Keratinocyte (primary cell): ENCODE measurements at regions not wholly inside any gene's neighbourhood (a gene's known extent, or its start where the extent isn't known, plus 50 kb on each side); places are given as distances from the start of the nearest gene placed in this dataset.

Experiments
- DNase-seq: peaks from one replicate; pipeline ENCODE4 v3.0.0-alpha.2; 2011; ENCODE audit warnings: low read depth, missing footprints, low spot score
- FAIRE-seq: peaks from 2 replicates; lab custom pipeline; 2011; peaks lifted over from hg19 to GRCh38; lab: Jason Lieb, UNC
- H2AFZ ChIP-seq: 2 replicates; pipeline ENCODE4 v1.6.0; 2012; ENCODE audit warnings: low read length, control low read depth, inconsistent platforms; ENCODE audit not compliant: control insufficient read depth
- H3K27ac ChIP-seq: 2 replicates; pipeline ENCODE4 v1.5.1; 2011; ENCODE audit warnings: low read length; ENCODE audit not compliant: control insufficient read depth, insufficient read depth
- H3K27me3 ChIP-seq: 3 replicates; pipeline ENCODE4 v1.6.0; 2011; ENCODE audit warnings: low read length; ENCODE audit not compliant: control insufficient read depth, insufficient read depth; ENCODE audit errors: extremely low read depth
- H3K36me3 ChIP-seq, 2 experiments: 2 replicates in 1 of 2; 3 replicates in 1 of 2; pipeline ENCODE4 v1.5.1; 2011; ENCODE audit warnings: low read length in 2 of 2, mild to moderate bottlenecking in 1 of 2; ENCODE audit not compliant: control insufficient read depth in 2 of 2, insufficient read depth in 2 of 2; ENCODE audit errors: extremely low read depth in 1 of 2
- H3K4me1 ChIP-seq: 3 replicates; pipeline ENCODE4 v1.5.1; 2011; ENCODE audit warnings: low read length; ENCODE audit not compliant: control insufficient read depth, insufficient read depth; ENCODE audit errors: extremely low read depth
- H3K4me2 ChIP-seq: 3 replicates; pipeline ENCODE4 v1.6.0; 2011; ENCODE audit warnings: low read depth, low read length; ENCODE audit not compliant: control insufficient read depth, insufficient read depth; ENCODE audit errors: extremely low read depth
- H3K4me3 ChIP-seq, 3 experiments: fragments of 200-600 bp in 1 of 3; sonication (generic) in 1 of 3; 2 replicates in 2 of 3; 3 replicates in 1 of 3; pipeline ENCODE4 v1.5.1; 2011 to 2016; ENCODE audit warnings: low read length in 3 of 3, mild to moderate bottlenecking in 3 of 3, control low read depth in 2 of 3, inconsistent platforms in 1 of 3, low read depth in 1 of 3, mixed read lengths in 1 of 3, mixed run types in 1 of 3, moderate library complexity in 1 of 3; ENCODE audit not compliant: control insufficient read depth in 2 of 3, insufficient read depth in 2 of 3; ENCODE audit errors: extremely low read depth in 1 of 3
- H3K79me2 ChIP-seq: 2 replicates; pipeline ENCODE4 v1.6.0; 2012; ENCODE audit warnings: low read length; ENCODE audit not compliant: control insufficient read depth, insufficient read depth
- H3K9ac ChIP-seq: 3 replicates; pipeline ENCODE4 v1.6.0; 2011; ENCODE audit warnings: low read length; ENCODE audit not compliant: control insufficient read depth, insufficient read depth; ENCODE audit errors: extremely low read depth
- H3K9me1 ChIP-seq: 3 replicates; pipeline ENCODE4 v1.6.0; 2011; ENCODE audit warnings: low read length; ENCODE audit not compliant: control insufficient read depth, insufficient read depth; ENCODE audit errors: extremely low read depth
- H3K9me3 ChIP-seq: 2 replicates; pipeline ENCODE4 v1.5.1; 2012; ENCODE audit warnings: low read depth, low read length; ENCODE audit not compliant: control insufficient read depth
- H4K20me1 ChIP-seq: 3 replicates; pipeline ENCODE4 v1.6.0; 2011; ENCODE audit warnings: low read length; ENCODE audit not compliant: control insufficient read depth, insufficient read depth; ENCODE audit errors: extremely low read depth
- CTCF ChIP-seq, 3 experiments: IDR thresholded peaks in 1 of 3; conservative IDR thresholded peaks in 1 of 3; optimal IDR thresholded peaks in 1 of 3; 2 replicates in 2 of 3; 3 replicates in 1 of 3; pipeline versions ENCODE3 to v1.5.1; 2011; ENCODE audit warnings: low read length in 3 of 3, mild to moderate bottlenecking in 3 of 3, moderate library complexity in 2 of 3, control low read depth in 1 of 3, inconsistent platforms in 1 of 3; ENCODE audit not compliant: insufficient read depth in 2 of 3; ENCODE audit errors: extremely low read depth in 1 of 3
- EZH2 ChIP-seq: IDR thresholded peaks from one replicate; pipeline ENCODE4 v1.6.1; 2012; ENCODE audit warnings: inconsistent platforms, mild to moderate bottlenecking, low read length, moderate library complexity
- dilution Hi-C: fragments of 300-500 bp; cut with MboI; formaldehyde crosslinking; loops from one replicate; pipeline ENCODE4 v1.7.0; 2020; ENCODE audit warnings: low sequenced_read_pairs; ENCODE audit not compliant: extremely low pct_ligation_motif_present

- no peaks in the 10 kb centered on the region for H3K9me1 ChIP-seq
- H3K27me3 ChIP-seq: no peaks in the 10 kb centered on the region
- H2AFZ ChIP-seq: no peak overlapping the region
- no peaks in the 10 kb centered on the region for H3K79me2 ChIP-seq
- H3K9me3 ChIP-seq: no peaks in the 10 kb centered on the region
- DNase-seq (no peak), FAIRE-seq (no peak)
- no peaks in the 10 kb centered on the region for H3K4me1 ChIP-seq
- no peak overlapping the region for H3K27ac ChIP-seq
- no peaks in the 10 kb centered on the region for H3K36me3 ChIP-seq
- TF ChIP-seq CTCF (optimal IDR thresholded peaks at IDR 0.05 in 1 of 3, IDR thresholded peaks at IDR 0.05 in 1 of 3, conservative IDR thresholded peaks at IDR 0.05 in 1 of 3; ENCODE audit: extremely low read depth in 1 of 3, insufficient read depth in 2 of 3, low read length in 3 of 3): no peak
- TF ChIP-seq EZH2: no peak
- dilution Hi-C loops: loop anchor here (25.0 kb wide), 1 partner anchor 170 kb away; no protein-coding TSS in a partner anchor
- no peaks in the 10 kb centered on the region for H4K20me1 ChIP-seq
- H3K9ac ChIP-seq: no peak overlapping the region
- no peak overlapping the region for H3K4me3 ChIP-seq
- H3K4me2 ChIP-seq: no peak overlapping the region
Measured at GRCh38 chr21:17391811-17392340, 121.0 kb upstream of the CXADR start.

GRCh38 chr21:17393413-17393812 is 119.4 kb upstream of the CXADR start:
- Histone ChIP-seq H3K79me2 (no peaks in the 10 kb centered on the region), H2AFZ (no peak overlapping the region), H3K4me1 (no peaks in the 10 kb centered on the region), H3K27me3 (no peaks in the 10 kb centered on the region), H3K9ac (no peak overlapping the region), H3K9me3 (no peaks in the 10 kb centered on the region), H3K4me2 (no peak overlapping the region), H3K4me3 (no peak overlapping the region), H3K9me1 (no peaks in the 10 kb centered on the region), H3K36me3 (no peaks in the 10 kb centered on the region), H4K20me1 (no peaks in the 10 kb centered on the region), H3K27ac (no peak overlapping the region)
- no peak for FAIRE-seq
- dilution Hi-C loops: loop anchor here (25.0 kb wide), 1 partner anchor 169 kb away; no protein-coding TSS in a partner anchor
- no peak for DNase-seq
- TF ChIP-seq CTCF (optimal IDR thresholded peaks at IDR 0.05 in 1 of 3, IDR thresholded peaks at IDR 0.05 in 1 of 3, conservative IDR thresholded peaks at IDR 0.05 in 1 of 3; ENCODE audit: extremely low read depth in 1 of 3, insufficient read depth in 2 of 3, low read length in 3 of 3) (no peak), EZH2 (no peak)
